ENCODE measurements at regions not wholly inside any gene's neighbourhood (a gene's known extent, or its start where the extent isn't known, plus 50 kb on each side); places are given as distances from the start of the nearest gene placed in this dataset.

DNA sequence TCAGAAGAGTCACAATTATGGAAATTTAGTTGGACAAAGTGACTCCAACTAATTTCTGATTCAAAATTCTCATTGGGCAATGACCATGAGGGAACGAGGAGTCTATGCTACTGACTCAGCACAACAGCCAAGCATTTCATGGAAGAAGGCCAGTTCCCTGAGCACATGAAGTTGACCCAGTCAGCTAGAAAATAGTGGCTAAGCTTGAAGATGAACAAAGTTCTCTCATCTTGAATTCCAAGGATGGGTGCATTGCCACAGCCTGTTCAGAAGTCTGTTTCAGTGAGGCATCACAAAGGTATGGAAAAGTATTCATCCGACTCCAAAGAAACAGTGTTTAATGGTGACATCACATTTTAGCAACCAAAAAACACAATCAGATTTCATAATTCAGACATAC, 676.9 kb downstream of the HACE1 start:
- DNase-seq = no peak

DNA sequence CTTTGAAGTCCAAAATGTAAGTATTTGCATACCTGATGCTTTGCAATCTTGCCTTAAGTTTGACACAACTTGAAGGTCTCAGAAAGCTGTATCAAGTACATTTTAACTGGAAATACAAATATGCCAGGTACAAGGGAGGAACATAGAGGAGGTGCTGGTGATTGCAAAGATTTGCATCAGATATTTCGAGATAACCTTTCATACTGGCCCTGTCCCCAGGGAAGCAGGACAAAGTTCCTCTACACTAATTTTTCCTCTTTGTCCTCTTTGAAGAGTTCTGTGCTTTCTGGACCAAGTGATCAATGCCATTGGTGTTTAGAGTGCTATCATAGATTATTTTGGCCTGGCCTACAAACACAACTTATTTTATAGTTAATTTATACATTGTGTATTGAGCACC, 686.1 kb downstream of the HACE1 start:
- no peak for DNase-seq

DNA sequence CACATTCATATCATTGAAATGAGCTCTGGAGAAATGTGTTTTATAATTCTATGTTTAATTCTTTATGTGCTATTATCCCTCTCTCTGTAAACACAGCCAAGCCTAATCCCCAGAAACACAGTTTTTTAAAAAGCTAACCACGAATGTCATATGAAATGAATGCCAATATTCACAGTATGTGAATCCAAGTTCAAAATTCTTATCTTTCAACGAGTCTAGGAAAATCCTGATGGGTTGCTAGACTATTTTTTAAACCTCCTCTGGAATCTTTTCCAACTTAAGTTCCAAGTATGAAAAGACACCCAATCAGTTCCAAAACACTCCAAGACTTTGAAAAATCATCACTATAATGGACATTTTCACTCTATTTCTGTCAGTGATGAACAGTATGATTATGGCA, 689.3 kb downstream of the HACE1 start:
- no peak for DNase-seq

DNA sequence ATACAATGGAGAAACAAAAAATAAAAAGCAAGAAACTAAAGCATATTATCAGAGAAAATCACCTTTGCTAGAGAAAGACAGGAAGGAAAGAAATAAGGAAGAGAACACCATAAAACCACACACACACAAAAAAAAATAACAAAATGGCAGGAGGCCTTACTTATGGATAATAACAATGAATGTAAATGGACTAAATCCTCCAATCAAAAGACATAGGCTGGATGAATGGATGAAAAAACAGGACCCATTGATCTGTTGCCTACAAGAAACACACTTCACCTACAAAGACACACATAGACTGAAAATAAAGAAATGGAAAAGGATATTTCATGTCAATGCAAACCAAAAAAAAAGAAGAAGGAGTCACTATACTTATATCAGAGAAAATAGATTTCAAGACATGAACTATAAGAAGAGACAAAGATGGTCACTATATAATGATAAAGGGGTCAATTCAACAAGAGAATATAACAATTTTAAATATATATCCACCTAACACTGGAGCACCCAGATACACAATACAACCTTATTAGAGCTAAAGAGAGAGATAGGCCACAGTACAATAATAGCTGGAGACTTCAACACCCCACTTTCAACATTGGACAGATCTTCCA, 693.6 kb downstream of the HACE1 start:
- no peak for DNase-seq

DNA sequence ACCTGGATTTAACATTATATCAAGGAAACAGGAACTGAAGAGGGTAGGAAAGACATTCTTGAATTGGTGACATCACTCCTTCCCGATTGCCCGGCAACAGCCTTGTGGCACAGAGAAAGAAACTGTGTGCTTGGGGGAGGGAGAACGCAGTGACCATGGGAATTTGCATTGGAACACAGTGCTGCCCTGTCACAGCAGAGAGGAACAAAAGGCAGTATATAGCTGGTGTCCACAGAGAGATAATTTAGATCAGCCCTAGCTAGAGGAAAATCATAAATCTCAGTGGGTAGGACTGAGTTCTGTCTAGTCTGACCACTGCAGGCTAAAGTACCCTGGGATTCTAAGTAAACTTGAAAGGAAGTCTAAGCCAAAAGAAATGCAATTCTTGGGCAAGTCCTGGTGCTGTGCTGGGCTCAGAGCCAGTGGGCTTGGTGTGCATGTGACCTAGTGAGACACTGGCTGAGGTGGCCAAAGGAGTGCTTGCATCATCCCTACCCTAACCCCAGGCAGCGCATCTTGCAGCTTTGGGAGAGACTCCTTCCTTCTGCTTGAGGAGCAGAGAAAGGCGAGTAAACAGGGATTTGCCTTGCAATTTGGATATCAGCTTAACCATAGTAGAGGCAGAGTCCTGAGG, 697.6 kb downstream of the HACE1 start:
- DNase-seq = no peak

DNA sequence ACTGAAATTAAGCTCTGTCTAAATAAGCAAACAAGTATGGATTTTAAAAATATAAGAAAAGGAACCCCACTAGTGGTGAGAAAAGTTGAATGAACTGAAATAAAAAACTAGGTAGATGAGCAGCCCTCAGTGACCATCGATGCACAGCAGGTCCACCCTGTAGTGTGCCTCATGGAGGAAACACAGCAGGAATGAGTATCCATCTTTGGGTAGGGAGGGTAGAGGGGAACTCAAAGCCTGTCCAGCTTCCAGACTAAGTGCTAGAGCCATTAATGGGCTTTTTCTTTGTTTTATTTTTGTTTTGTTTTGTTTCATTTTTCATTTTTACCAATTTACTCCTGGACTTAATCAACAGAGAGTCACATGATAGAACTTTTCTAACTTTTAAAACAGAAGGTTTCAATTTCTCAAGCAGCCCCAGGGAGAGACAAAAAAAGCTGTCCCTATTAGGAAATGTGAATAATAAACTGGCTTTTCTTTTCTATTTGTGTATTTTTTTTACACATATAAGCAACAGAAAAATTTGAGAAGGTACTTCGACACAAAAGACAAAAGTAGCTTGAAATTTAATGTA, 700.6 kb downstream of the HACE1 start:
- DNase-seq = no peak

DNA sequence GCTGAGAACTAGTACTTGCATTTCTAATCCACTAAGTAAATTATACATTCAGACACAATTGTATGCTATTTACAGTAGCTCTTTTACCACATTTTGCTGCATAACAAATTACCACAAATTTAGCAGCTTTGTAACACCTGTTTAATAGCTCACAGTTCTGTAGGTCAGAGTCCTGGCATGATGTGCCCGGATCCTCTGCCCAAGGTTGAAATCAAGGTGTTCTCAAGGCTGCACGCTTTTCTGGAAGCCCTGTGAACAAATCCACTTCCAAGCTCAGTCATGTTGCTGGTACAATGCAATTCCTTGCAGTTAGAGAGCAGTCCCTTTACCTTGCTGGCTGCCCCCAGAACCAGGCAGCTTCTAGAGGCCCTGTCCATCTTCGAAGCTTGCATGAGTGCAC, 716.0 kb downstream of the HACE1 start:
- no peak for DNase-seq

DNA sequence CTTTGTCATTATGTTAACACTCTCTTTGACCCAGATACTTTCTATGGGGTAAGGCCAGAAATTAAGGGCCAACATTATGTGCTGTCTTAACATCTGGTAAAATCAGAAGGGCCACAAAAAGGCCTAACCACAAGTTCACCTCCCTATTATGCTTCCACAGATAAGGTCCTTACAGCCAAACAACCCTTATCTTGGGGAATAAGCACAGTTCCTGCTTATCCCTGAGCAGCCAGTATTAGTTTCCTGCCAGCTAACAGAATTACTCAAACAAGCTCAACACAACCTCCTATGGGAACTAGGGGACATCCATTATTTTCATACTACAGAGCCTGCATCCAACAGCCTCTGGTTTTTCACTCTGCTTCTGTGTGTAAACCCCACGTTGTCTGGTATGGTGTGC, 724.8 kb downstream of the HACE1 start:
- no peak for DNase-seq

DNA sequence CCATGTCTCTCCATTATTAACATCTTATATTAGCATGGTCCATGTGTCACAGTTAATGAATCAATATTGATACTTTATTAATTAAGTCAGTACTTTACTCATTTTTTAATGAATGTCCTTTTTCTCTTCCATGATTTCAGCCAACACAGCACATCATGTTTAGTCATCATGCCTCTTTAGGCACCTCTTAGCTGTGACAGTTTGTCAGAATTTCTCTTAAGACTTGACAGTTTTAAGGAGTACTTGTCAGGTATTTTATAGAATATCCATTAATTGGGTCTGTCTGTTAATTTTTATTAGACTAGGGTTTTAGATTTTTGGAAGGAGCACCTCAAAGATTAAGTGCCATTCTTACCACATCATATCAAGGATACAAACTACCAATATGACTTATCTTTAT, 729.4 kb downstream of the HACE1 start:
- no peak for DNase-seq

DNA sequence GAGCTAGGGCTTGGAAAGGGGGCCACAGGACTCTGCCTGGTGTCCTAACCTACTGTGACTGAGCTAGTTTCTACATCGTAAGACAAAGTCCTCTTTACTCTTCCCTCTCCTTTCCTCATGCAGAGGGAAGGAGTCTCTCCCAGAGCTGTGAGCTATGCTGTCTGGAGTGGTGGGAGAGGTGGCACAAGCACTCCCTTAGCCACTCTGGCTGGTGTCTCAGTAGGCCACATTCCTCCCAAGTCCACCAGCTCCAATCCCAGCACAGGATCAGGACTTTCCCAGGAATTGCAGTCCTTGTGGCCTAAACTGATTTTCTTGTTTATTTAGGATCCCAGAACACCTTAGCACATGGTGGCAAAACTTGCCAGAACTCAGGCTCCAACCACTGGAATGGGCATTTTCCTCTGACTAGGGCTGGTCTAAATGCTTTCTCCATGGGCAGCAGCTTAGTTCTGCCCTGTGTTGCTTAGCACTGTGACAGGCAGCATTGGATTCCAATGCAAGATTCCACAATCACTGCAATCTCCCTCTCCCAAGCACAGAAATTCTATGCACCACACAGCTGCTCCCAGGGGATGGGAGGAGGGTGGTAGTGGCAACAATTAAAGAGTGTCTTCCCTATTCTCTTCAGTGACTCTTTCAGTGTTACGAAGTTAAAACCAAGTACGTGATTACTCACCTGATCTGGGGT, 733.3 kb downstream of the HACE1 start:
- DNase-seq = no peak

DNA sequence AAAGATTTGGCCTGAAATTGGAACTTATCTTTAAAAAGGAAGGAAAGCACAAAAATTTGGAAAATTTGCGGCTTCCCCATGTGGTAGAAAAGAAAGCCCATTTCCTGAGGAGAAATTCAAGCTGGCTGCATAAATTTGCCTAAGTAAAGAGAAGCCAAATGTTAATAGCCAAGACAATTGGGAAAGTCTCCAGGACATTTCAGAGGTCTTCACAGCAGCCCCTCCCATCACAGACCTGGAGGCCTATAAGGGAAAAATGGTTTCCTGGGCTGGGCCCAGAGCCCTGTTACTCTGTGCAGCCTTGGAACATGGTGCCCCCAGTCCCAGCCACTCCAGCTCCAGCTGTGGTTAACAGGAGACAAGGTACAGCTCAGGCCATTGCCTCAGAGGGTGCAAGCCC, 736.5 kb downstream of the HACE1 start:
- no peak for DNase-seq

DNA sequence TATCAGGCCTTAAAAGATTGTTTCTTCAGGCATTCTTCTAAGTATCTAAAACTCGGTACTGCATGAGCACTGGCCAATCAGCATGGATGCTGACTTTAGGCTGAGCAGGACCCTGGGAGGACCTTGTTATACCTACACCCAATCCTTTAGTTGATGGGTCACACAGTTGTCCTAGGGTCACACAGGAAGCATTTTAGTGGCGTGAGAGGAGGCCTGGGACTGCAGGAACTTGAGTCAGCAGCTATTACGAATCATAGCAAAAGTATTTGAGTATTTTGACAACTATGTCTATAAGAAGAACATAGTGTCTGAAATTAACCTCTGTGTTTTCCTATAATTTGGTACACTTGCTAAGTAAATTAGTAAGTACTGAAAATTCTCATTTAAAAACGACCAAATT, 741.4 kb downstream of the HACE1 start:
- no peak for DNase-seq

DNA sequence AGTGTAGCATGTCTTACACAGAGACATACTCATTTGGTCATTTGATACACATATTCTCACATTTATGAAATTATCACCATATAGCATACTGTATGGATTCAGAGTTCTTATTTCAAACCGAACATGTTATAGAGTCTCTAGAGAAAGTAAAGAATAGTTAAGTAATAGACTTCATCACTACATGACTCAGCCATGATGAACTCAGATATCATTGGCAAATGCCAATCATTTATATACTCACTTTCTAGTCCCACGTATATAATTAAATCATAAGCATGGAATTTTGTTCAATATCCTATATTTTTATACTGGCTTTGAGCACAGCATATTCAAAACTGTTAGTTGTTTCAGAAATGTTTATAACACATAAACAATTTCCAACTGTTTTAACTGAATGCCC, 749.9 kb downstream of the HACE1 start:
- DNase-seq = no peak

DNA sequence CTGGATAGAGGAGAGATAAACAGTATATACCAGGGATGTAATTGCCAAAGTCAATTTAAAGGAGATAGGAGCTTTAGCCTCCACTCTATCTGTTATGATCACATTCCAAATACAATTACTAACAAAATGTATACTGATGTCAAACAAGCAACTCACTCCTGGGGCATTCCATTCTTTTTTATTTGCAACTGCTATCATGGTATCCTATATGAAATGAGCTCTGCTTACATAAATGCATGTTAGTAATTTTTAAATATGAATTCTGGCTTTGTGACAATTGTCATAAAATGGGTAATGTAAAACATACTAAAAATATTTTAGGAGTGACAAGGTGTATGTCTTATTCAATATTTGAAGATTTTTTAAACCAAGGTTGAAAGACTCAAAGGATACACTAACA, 751.1 kb downstream of the HACE1 start:
- no peak for DNase-seq

DNA sequence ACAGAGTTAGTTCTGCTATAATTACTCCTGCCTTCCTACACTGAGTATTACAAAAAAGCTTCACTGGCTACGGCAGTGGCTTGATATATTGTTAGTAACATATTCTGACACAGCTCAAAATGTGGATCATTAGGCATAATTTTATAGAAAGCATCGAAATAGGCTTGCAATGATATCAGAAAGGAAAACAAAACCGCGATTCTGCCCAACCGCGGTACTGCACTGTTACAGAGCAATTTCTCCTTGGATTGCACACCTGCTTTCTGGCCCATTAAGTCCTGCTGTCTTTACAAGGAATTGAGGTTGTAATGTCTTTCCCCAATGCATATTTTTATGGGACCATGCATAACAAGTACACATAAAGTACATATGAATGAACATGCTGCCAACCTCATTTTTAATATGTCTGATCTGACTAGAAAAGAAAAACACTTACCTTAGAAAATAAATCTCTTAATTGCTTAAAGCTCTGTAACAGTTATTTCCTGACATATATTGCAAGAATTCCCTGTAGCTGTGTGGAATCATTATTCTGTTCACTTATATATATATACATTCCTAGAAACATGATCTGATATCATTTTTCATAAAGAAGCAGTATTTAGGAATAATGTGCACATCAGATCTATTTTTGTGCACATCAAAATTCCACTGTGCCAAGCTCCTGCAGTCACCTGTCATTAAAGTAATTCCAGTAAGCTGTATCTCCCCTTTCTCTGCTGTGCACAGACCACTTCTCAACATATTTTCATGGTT, 763.9 kb downstream of the HACE1 start:
- DNase-seq = no peak

DNA sequence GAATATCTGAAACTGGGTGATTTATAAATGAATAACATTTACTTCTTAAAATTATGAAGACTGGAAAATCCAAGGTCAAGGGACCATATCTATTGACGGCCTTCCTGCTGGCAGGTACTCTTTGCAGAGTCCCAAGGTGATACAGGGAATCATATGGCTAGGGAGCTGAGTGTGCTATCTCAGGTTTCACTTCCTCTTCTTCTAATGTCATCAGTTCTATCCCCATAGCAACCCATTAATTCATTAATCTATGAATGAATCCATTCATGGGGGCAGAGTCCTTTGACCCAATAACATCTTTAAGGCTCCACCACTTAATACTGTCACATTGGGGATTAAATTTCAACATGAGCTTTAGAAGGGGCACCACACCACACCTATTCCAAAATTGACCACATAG, 772.0 kb downstream of the HACE1 start:
- no peak for DNase-seq

DNA sequence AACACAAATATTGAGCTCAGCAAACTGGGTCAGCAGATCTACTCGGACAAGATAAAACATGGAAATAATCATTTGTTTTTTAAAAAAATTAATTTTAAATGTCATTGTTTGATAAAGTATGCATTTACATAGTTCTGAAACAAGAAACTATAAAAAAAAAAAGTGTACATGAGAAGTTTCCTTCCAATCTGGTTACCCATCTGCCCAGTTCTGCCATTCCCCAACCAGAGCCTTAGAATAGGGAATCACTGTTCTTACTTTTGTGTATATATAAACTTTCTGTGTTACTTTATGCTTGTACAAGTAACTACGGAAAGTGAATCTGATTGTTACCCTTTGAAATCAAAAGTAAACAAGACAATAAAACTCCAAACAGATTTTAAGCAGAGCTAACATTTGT, 791.4 kb downstream of the HACE1 start:
- DNase-seq = no peak

DNA sequence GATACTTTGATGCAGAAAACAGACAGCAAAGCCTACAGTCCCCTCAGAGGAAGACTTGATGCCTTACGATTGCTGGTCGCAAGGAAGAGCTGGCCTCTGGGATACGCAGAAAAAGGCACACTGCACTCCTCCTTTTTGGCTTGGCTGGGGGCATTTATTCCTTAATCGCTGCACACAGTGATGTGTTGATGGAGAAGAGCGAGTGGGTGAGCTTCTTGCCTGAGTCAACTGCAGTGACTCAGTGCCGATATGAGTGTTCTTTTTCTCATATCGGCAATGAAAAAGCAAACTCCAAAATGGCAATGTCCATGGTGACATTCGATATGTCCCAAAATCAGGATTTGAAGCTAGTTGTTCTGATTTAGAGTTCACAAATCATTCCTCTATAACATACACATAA, 794.8 kb downstream of the HACE1 start:
- DNase-seq = no peak

DNA sequence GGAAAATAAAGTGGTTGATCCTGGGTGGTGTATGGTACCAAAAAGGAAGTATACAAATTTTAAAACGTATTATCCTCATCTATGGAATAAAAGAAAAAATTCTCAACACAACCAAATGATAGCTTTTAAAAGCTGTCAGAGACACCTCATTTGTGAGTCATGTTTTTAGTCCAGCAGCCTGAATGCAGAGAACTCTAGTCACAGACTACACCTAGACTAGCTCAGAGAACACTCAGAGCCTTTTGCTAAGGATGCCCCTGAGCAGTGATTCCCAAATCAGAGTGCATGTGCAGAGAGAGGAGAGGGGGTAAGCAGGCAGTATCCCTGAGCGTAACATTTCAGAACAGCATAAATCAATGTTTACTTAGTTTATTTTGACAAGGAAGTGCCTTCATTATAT, 809.3 kb downstream of the HACE1 start:
- no peak for DNase-seq

DNA sequence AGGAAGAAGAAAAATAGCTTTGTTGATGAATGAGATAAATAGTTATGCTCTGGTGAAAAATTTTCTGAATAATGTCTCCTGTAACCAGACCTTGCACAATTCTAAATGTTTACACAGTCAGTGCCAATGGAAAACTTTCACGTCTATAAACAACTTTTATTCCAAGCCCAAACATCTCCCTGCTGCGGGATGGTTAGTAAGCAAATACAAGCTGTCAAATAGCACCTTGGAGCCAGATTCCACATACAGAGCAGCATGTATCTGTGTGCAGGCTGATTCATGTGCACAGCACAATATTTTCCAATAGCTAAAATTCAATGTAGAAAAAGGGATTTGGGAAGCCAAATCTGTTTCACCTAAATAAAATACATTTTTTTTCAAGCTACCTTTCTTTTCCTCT, 813.3 kb downstream of the HACE1 start:
- no peak for DNase-seq

DNA sequence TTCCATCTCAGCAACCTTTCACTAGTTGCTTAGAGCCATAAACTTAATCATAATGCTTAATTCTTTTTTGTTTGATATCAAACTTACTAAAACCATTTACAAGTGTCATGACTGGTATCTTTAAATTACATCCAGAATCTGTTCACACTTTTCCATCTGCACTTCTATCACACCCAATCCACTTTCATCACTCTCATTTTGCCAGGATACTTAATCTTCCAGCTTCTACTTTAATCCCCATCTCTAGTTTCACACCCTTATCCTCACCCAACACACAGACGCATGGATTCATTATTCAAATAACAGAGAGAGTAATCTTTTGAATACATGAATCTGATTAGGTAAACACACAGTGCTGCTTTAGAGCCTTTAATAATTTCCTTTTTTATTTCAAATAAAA, 828.4 kb downstream of the HACE1 start:
- no peak for DNase-seq

DNA sequence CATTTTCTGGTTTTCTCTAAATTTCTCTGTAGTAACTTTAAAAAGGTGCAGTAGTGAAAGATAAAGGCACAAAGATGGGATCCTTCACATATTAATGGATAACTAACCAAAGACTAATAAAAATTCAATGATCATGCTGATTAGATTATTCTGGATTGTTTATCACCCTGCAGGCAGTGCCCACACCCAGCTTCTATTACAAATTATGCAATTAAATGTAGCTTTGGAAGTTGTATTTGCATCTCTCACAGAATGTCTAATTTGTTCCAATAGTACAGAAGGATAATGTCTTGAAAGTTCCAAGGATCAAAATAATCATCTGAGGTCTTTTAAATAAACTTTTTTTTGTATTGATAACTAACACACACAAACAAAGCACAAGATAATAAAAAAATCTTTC, 837.6 kb downstream of the HACE1 start:
- DNase-seq = no peak

DNA sequence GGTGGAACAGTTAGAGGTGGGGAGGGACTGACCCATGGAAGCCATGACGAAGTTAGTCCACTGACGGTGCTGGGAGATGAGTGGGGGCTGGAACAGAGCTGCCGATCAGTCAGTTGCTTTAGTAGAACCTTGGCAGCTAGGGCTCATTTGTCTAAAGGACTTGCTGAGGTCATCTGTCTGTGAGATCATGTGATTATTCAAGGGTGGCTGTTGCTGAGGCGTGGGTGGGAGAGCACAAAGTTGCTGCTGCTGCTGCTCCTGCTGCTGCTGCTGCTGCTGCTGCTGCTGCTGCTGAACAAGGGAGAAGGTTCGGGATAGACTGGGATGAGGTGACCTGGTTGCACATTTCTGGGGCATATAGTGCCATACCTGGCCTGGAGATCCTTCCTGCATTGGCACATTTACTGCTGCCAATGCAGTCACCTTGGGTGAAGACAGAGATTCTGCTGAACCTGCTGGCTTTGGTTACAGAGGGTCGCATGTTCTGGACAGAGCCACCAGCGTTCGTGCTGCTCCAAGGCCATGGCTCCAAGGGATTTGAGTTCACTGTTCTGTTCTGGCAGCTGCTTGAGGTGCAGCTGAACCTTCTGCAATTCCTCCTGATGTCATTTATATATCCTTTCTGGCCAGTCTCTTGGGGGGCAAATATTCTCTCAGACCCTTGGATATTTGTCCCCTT, 840.5 kb downstream of the HACE1 start:
- DNase-seq = no peak

All from NCI-H510A treated with DMSO at 0.1 percent for 48 hours (cell line).